AG10803 (cell line): ENCODE measurements at regions not wholly inside any gene's neighbourhood (a gene's known extent, or its start where the extent isn't known, plus 50 kb on each side); places are given as distances from the start of the nearest gene placed in this dataset.
A peak's percentile ranks its signal among the peaks of the same experiment; 100 is the strongest.

Source experiments
- DNase-seq: peaks from one replicate; pipeline ENCODE4 v3.0.0; 2010; ENCODE audit warnings: low read depth
- H3K4me3 ChIP-seq: 2 replicates; pipeline ENCODE4 v1.5.1; 2011; ENCODE audit warnings: mild to moderate bottlenecking, low read length, control low read depth
- TF ChIP-seq, protein P1 (sequence below): conservative IDR thresholded peaks from 2 replicates; pipeline ENCODE4 v1.5.1; 2011; ENCODE audit warnings: mild to moderate bottlenecking, low read length, control low read depth, inconsistent platforms

GRCh38 chr5:107783551-107783950 lies 112.8 kb upstream of the EFNA5 start:
- H3K4me3 ChIP-seq: no peak overlapping the region
- DNase-seq: peak; percentile 29
- TF ChIP-seq, protein P1, sequence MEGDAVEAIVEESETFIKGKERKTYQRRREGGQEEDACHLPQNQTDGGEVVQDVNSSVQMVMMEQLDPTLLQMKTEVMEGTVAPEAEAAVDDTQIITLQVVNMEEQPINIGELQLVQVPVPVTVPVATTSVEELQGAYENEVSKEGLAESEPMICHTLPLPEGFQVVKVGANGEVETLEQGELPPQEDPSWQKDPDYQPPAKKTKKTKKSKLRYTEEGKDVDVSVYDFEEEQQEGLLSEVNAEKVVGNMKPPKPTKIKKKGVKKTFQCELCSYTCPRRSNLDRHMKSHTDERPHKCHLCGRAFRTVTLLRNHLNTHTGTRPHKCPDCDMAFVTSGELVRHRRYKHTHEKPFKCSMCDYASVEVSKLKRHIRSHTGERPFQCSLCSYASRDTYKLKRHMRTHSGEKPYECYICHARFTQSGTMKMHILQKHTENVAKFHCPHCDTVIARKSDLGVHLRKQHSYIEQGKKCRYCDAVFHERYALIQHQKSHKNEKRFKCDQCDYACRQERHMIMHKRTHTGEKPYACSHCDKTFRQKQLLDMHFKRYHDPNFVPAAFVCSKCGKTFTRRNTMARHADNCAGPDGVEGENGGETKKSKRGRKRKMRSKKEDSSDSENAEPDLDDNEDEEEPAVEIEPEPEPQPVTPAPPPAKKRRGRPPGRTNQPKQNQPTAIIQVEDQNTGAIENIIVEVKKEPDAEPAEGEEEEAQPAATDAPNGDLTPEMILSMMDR: no peak

DNA sequence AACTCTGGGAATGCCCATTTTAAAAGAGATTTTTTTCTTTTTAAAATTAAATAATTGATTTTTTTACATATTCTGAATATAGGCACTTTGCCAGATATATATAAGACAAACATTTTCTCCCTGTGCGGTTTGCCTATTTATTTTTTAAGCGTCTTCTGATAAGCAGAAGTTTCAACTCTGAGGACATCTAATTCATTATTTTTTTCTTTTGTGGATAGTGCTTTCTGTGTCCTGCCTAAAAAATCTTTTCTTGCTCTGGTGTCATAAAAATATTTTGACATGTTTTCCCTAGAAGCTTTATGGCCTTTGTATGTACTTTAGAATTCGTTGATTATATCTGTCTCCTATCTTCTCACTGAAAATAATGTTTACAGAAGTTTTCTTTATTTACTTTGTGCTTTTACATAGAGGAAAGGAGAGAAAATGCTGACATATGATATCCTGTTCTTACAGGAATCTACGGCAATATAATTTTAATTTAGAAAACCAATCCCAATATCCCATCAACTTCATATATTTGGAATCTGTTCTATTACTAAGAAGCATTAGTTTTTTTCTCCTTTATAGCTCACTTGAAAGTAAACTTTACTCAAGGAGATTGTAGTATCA lies 111.9 kb upstream of the EFNA5 start:
- DNase-seq: no peak
- H3K4me3 ChIP-seq: no peak overlapping the region
- TF ChIP-seq, protein P1: no peak

- no peak overlapping the region for H3K4me3 ChIP-seq
- no peak for DNase-seq
- TF ChIP-seq, protein P1: no peak
Observed at GRCh38 chr5:107781451-107781850, 110.7 kb upstream of the EFNA5 start.

GRCh38 chr5:107779437-107779836 lies 108.7 kb upstream of the EFNA5 start:
- no peak for DNase-seq
- H3K4me3 ChIP-seq: no peak overlapping the region
- TF ChIP-seq, protein P1: no peak

DNA sequence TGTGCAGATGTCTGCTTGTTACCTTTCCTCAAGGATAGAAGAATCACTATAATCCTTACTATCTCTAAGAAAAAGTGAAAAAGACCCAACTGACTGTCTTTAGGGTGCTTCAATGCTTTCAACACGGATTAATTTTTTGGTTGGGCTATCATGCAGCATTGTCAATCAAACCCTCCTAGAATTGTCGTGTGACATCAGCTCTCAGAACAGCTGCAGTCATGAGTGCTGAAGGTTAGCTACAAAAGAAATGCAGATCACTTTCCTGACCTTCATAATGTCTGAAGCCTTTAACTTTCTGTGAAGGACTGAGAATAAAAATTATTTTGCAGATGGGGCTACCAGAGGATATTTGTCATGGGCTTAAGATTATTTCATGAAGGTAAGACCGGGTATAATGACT lies 107.9 kb upstream of the EFNA5 start:
- TF ChIP-seq, protein P1: no peak
- no peak overlapping the region for H3K4me3 ChIP-seq
- DNase-seq: no peak

DNA sequence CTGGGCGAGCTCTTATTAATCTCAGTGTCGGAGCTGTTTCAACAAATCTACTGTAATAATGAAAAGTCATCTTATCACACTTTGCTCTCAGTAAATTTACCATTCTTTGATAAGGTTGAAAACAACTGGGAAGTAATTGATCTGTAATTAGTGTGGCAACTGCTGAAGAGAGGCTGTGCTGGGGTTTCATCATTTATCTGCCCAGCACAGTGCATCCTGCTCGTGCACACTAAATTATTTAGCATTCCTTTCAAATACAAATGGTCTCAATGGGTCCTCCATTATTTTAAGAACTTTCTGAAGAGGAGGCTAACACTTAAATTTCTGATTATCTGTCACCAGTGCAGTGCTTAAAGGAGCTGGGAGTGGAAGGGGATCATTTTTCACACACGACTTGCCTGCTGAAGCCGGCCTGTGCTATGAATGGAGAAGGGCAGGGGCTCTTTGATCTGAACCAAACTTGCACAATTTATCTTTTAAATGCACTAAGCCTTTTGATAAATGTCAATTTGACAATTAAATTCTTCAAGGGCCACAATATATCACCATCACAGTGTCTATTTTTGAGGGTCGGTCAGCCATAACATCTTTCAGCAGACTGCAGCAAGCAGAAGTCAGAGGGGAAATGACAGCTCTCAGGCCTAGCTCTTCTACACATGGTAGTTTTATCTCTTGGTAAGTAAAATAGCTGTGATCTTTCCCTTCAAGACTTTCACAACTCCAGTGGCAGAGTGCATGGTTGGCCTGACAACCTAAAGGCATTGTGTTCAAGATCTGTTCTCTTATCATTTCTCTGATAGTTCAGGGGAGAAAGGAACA lies 106.4 kb upstream of the EFNA5 start:
- no peak for DNase-seq
- TF ChIP-seq, protein P1: no peak
- no peak overlapping the region for H3K4me3 ChIP-seq

GRCh38 chr5:107776506-107776905 lies 105.8 kb upstream of the EFNA5 start:
- TF ChIP-seq, protein P1: no peak
- H3K4me3 ChIP-seq: no peak overlapping the region
- DNase-seq: no peak
